Astrocyte of the spinal cord (primary cell): ENCODE measurements at regions not wholly inside any gene's neighbourhood (a gene's known extent, or its start where the extent isn't known, plus 50 kb on each side); places are given as distances from the start of the nearest gene placed in this dataset.

Experiments
- DNase-seq: peaks from one replicate; pipeline ENCODE4 v3.0.0; 2011; ENCODE audit warnings: low read depth, low spot score
- H3K4me3 ChIP-seq: 2 replicates; pipeline ENCODE4 v1.5.1; 2011; ENCODE audit warnings: low read depth, mild to moderate bottlenecking, low read length, moderate library complexity
- CTCF ChIP-seq: IDR thresholded peaks from 2 replicates; pipeline ENCODE4 v1.5.1; 2012; ENCODE audit warnings: low read depth, mild to moderate bottlenecking, low read length, inconsistent platforms
- in situ Hi-C: cut with HindIII; loops from 2 replicates; pipeline ENCODE4 v1.10.0; 2017; ENCODE audit warnings: low sequenced_read_pairs

GRCh38 chr4:13912966-13913365 lies 285.4 kb upstream of the BOD1L1 start:
- DNase-seq, result no peak
- in situ Hi-C loops, result no loop called here
- H3K4me3 ChIP-seq, result no peak overlapping the region
- no peak for TF ChIP-seq CTCF

- TF ChIP-seq CTCF, result no peak
- H3K4me3 ChIP-seq, result no peak overlapping the region
- DNase-seq, result peak; percentile 64
- in situ Hi-C loops, result no loop called here
Measured at GRCh38 chr4:13917015-13917414, 289.5 kb upstream of the BOD1L1 start.

- no peak overlapping the region for H3K4me3 ChIP-seq
- no peak for TF ChIP-seq CTCF
- peak; percentile 97 for DNase-seq
- in situ Hi-C loops, result no loop called here
Measured at GRCh38 chr4:13918110-13918509, 290.6 kb upstream of the BOD1L1 start.

- in situ Hi-C loops, result no loop called here
- TF ChIP-seq CTCF, result no peak
- no peak overlapping the region for H3K4me3 ChIP-seq
- peak; percentile 88 for DNase-seq
Measured at GRCh38 chr4:13918991-13919441, 291.5 kb upstream of the BOD1L1 start.

- DNase-seq, result peak; percentile 50
Measured at GRCh38 chr4:13920111-13920875, 292.8 kb upstream of the BOD1L1 start.

GRCh38 chr4:13920901-13921300 lies 293.4 kb upstream of the BOD1L1 start:
- TF ChIP-seq CTCF, result no peak
- H3K4me3 ChIP-seq, result no peak overlapping the region
- DNase-seq, result peak; percentile 100
- in situ Hi-C loops, result no loop called here

More at GRCh38 chr4:13920111-13920875, 292.8 kb upstream of the BOD1L1 start:
- TF ChIP-seq CTCF, result no peak
- H3K4me3 ChIP-seq, result no peak overlapping the region
- in situ Hi-C loops, result no loop called here
